ENCODE measurements at regions not wholly inside any gene's neighbourhood (a gene's known extent, or its start where the extent isn't known, plus 50 kb on each side); places are given as distances from the start of the nearest gene placed in this dataset.

DNA sequence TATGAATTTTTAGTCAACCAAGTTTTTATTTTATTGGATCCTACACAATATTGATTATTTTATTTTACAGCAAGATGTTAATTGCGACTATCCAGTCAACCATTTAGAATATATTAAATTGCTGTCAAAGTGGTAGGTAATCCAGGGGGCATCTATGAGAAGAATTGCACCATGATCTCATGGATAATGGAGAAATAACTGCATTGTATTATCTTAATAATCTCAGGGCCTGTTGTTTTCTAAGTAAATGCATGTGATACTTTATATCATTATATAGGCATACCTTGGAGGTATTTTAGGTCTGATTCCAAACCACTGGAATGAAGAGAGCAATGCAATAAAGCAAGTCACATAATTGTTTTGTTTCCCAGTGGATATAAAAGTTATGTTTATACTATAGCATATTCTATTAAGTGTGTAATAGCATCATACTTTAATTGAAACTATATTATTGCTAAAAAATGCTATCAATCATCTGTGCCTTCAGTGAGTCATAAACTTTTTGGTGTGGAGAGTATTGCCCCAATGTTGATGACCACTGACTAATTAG lies 595.4 kb upstream of the CHORDC1 start (continued):
- no peak for TF ChIP-seq ZNF621 (tag by site-specific recombination; IDR thresholded peaks at IDR 0.05)

DNA sequence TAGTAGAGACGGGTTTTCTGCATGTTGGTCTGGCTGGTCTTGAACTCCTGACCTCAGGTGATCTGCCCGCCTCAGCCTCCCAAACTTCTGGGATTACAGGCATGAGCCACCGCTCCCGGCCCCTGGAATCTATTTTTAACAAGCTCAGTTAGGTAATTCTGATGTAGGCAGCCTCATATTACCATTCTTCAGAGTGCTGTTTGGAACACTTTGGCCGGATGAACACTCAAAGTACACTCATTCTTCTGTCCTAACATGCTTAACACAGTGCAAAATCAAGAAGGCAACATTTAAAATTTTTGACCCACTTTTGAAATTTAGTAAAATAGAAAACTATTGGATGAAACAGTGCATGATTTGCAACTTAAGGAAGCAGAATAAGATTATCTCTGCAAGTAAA lies 586.7 kb upstream of the CHORDC1 start:
- CTCF ChIA-PET, result interaction anchor here (0.6 kb wide), 1 partner anchor 150 kb away, joined by 3 read pairs; no protein-coding TSS in a partner anchor
- no peak overlapping the region for H3K27ac ChIP-seq (ENCODE audit: extremely low read depth, low read depth, low read length)

DNA sequence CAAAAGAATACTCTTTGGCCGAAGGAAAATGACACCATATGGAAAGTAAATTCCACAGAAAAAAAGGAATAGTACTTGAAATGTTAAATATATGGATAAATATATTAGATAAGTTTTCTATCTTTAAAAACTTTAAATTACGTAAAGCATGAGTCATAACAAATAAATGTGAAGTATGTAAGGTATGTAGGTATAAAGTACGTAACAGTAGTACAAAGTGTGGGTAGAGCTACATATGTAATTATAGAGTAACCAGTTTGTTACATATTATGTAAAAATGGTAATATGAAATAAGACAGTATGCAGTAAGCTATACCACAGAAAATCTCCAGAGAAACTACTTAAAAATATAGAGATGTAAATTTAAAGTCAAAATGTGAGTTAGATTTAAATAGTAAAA lies 582.3 kb upstream of the CHORDC1 start:
- H3K36me3 ChIP-seq (ENCODE audit: control insufficient read depth in 2 of 2, insufficient read depth in 1 of 2, low read length in 2 of 2), result no peaks in the 10 kb centered on the region
- no peaks in the 10 kb centered on the region for H3K9me3 ChIP-seq (ENCODE audit: control insufficient read depth, insufficient read depth, low read depth, low read length)
- H3K27ac ChIP-seq (ENCODE audit: extremely low read depth, low read depth, low read length), result no peak overlapping the region
- ChIA-PET CTCF (no interaction called here), POLR2A (no interaction called here)
- H3K4me1 ChIP-seq (ENCODE audit: control insufficient read depth, insufficient read depth, low read length), result no peaks in the 10 kb centered on the region
- no peak overlapping the region for H3K4me3 ChIP-seq (ENCODE audit: low read depth, low read length)
- no peak for TF ChIP-seq KLF10 (tag by site-specific recombination; IDR thresholded peaks at IDR 0.05)
- no peak for TF ChIP-seq SETDB1 (IDR thresholded peaks at IDR 0.05; ENCODE audit: insufficient read length, low read length)
- TF ChIP-seq ZNF184 (tag by site-specific recombination; IDR thresholded peaks at IDR 0.05), result no peak
- TF ChIP-seq, protein P1, sequence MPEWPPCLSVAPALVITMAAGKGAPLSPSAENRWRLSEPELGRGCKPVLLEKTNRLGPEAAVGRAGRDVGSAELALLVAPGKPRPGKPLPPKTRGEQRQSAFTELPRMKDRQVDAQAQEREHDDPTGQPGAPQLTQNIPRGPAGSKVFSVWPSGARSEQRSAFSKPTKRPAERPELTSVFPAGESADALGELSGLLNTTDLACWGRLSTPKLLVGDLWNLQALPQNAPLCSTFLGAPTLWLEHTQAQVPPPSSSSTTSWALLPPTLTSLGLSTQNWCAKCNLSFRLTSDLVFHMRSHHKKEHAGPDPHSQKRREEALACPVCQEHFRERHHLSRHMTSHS (tag by site-specific recombination; IDR thresholded peaks at IDR 0.05), result no peak
- TF ChIP-seq ZNF324 (tag by site-specific recombination; IDR thresholded peaks at IDR 0.05), result no peak
- TF ChIP-seq, protein P2, sequence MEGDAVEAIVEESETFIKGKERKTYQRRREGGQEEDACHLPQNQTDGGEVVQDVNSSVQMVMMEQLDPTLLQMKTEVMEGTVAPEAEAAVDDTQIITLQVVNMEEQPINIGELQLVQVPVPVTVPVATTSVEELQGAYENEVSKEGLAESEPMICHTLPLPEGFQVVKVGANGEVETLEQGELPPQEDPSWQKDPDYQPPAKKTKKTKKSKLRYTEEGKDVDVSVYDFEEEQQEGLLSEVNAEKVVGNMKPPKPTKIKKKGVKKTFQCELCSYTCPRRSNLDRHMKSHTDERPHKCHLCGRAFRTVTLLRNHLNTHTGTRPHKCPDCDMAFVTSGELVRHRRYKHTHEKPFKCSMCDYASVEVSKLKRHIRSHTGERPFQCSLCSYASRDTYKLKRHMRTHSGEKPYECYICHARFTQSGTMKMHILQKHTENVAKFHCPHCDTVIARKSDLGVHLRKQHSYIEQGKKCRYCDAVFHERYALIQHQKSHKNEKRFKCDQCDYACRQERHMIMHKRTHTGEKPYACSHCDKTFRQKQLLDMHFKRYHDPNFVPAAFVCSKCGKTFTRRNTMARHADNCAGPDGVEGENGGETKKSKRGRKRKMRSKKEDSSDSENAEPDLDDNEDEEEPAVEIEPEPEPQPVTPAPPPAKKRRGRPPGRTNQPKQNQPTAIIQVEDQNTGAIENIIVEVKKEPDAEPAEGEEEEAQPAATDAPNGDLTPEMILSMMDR (tag by site-specific recombination; IDR thresholded peaks at IDR 0.05), result no peak
- no peak for TF ChIP-seq ZBTB48 (tag by site-specific recombination; IDR thresholded peaks at IDR 0.05)
- TF ChIP-seq, protein P3, sequence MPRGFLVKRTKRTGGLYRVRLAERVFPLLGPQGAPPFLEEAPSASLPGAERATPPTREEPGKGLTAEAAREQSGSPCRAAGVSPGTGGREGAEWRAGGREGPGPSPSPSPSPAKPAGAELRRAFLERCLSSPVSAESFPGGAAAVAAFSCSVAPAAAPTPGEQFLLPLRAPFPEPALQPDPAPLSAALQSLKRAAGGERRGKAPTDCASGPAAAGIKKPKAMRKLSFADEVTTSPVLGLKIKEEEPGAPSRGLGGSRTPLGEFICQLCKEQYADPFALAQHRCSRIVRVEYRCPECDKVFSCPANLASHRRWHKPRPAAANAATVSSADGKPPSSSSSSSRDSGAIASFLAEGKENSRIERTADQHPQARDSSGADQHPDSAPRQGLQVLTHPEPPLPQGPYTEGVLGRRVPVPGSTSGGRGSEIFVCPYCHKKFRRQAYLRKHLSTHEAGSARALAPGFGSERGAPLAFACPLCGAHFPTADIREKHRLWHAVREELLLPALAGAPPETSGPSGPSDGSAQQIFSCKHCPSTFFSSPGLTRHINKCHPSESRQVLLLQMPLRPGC (tag by site-specific recombination; IDR thresholded peaks at IDR 0.05), result no peak

More for the DNA sequence above, 586.7 kb upstream of the CHORDC1 start:
- no peaks in the 10 kb centered on the region for H3K4me1 ChIP-seq (ENCODE audit: control insufficient read depth, insufficient read depth, low read length)
- TF ChIP-seq ZNF174 (tag by site-specific recombination; IDR thresholded peaks at IDR 0.05) (no peak), ZNF23 (tag by site-specific recombination; IDR thresholded peaks at IDR 0.05; ENCODE audit: borderline replicate concordance) (no peak), ZNF2 (tag by site-specific recombination; IDR thresholded peaks at IDR 0.05) (no peak), ZFP69B (tag by site-specific recombination; IDR thresholded peaks at IDR 0.05) (no peak), ZNF623 (tag by site-specific recombination; IDR thresholded peaks at IDR 0.05) (no peak), ZFP3 (tag by site-specific recombination; IDR thresholded peaks at IDR 0.05; ENCODE audit: low read depth) (no peak), ZNF350 (tag by site-specific recombination; IDR thresholded peaks at IDR 0.05) (no peak), ZNF112 (tag by site-specific recombination; IDR thresholded peaks at IDR 0.05) (no peak), KLF9 (tag by site-specific recombination; IDR thresholded peaks at IDR 0.05; ENCODE audit: low read depth) (no peak), IKZF3 (tag by site-specific recombination; IDR thresholded peaks at IDR 0.05) (no peak)
- TF ChIP-seq, protein P4, sequence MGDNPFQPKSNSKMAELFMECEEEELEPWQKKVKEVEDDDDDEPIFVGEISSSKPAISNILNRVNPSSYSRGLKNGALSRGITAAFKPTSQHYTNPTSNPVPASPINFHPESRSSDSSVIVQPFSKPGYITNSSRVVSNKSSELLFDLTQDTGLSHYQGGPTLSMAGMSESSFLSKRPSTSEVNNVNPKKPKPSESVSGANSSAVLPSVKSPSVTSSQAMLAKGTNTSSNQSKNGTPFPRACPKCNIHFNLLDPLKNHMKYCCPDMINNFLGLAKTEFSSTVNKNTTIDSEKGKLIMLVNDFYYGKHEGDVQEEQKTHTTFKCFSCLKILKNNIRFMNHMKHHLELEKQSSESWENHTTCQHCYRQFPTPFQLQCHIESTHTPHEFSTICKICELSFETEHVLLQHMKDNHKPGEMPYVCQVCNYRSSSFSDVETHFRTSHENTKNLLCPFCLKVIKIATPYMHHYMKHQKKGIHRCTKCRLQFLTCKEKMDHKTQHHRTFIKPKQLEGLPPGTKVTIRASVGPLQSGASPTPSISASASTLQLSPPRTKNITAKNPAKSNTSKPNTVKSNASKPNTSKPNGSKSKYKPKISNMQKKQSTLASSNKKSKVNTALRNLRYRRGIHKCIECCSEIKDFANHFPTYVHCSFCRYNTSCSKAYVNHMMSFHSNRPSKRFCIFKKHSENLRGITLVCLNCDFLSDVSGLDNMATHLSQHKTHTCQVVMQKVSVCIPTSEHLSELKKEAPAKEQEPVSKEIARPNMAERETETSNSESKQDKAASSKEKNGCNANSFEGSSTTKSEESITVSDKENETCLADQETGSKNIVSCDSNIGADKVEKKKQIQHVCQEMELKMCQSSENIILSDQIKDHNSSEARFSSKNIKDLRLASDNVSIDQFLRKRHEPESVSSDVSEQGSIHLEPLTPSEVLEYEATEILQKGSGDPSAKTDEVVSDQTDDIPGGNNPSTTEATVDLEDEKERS (tag by site-specific recombination; IDR thresholded peaks at IDR 0.05), result no peak
- H3K4me3 ChIP-seq (ENCODE audit: low read depth, low read length), result no peak overlapping the region
- POLR2A ChIA-PET, result no interaction called here
- H3K9me3 ChIP-seq (ENCODE audit: control insufficient read depth, insufficient read depth, low read depth, low read length), result no peaks in the 10 kb centered on the region
- H3K36me3 ChIP-seq (ENCODE audit: control insufficient read depth in 2 of 2, insufficient read depth in 1 of 2, low read length in 2 of 2), result no peaks in the 10 kb centered on the region
